ENCODE measurements at regions not wholly inside any gene's neighbourhood (a gene's known extent, or its start where the extent isn't known, plus 50 kb on each side); places are given as distances from the start of the nearest gene placed in this dataset.

DNA sequence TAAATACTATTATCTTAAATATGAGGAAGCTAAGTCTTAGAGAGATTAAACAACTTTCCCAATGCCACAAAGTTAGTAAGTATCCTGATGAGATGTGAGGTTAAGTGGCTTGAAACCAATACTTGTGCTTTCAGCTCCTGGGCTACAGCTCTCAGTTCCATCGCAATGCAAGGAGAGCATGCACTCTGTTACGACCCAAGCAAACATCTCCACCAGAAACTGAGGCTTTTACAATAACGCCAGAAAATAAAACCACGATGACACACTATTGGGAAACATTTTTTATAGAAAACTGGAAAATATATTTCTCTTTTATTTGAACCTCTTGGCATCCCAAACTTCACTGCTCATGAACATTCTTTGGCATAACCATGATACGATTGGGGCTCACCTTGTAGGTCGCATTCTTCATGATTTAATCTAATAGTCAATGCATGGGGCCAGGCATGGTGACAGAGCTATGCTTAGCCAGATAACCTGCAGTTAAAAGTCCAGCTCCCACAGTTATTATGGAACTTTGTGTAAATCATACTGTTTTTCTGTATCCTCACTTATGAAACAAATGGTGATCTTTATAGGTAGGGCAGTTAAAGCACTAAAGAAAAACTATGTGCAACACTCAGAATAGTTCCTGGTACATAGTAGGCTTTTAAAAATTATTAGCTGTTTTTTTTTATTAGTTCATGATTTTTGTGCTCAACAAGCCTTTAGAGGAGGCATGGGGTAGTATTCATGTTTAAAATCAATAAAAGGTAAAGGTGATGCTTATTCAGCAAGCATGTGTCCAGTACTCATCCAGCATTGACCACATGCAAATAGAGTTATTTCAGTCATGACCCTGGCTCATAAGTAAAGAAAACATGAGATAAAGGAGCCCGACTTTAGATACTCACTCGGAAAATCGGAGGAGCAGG, 238.3 kb upstream of the TRIB2 start:
- TF ChIP-seq, protein P1, sequence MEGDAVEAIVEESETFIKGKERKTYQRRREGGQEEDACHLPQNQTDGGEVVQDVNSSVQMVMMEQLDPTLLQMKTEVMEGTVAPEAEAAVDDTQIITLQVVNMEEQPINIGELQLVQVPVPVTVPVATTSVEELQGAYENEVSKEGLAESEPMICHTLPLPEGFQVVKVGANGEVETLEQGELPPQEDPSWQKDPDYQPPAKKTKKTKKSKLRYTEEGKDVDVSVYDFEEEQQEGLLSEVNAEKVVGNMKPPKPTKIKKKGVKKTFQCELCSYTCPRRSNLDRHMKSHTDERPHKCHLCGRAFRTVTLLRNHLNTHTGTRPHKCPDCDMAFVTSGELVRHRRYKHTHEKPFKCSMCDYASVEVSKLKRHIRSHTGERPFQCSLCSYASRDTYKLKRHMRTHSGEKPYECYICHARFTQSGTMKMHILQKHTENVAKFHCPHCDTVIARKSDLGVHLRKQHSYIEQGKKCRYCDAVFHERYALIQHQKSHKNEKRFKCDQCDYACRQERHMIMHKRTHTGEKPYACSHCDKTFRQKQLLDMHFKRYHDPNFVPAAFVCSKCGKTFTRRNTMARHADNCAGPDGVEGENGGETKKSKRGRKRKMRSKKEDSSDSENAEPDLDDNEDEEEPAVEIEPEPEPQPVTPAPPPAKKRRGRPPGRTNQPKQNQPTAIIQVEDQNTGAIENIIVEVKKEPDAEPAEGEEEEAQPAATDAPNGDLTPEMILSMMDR (IDR thresholded peaks at IDR 0.05) = no peak
- no peak for TF ChIP-seq POLR2A (IDR thresholded peaks at IDR 0.05)
